Thoracic aorta (tissue), 2 donors: ENCODE measurements at regions not wholly inside any gene's neighbourhood (a gene's known extent, or its start where the extent isn't known, plus 50 kb on each side); places are given as distances from the start of the nearest gene placed in this dataset.

ENCODE experiments used
- ATAC-seq: fragments of 150-250 bp; one replicate; pipeline ENCODE4 v1.8.0; 2017; ENCODE audit warnings: low read depth; ENCODE audit not compliant: insufficient number of reproducible peaks, low FRiP score
- DNase-seq: peaks from one replicate; pipeline ENCODE4 v3.0.0-alpha.2; 2020; ENCODE audit warnings: low spot score
- H3K27ac ChIP-seq, 2 donors: fragments of 200-600 bp; sonication (generic); 1 replicate in 1 of 2; 2 replicates in 1 of 2; pipeline ENCODE4 v1.5.1; 2016; ENCODE audit warnings: mild to moderate bottlenecking in 2 of 2, moderate library complexity in 2 of 2
- H3K27me3 ChIP-seq: fragments of 200-600 bp; sonication (generic); replicated peaks from 2 replicates; pipeline ENCODE4 v1.6.0; 2016; ENCODE audit warnings: mild to moderate bottlenecking; ENCODE audit not compliant: insufficient read depth
- H3K36me3 ChIP-seq: fragments of 200-600 bp; sonication (generic); one replicate; pipeline ENCODE4 v1.5.1; 2016
- H3K4me1 ChIP-seq, 2 donors: fragments of 200-600 bp; sonication (generic); 1 replicate in 1 of 2; 2 replicates in 1 of 2; pipeline versions ENCODE4 v1.5.1 to v1.6.0; 2016; ENCODE audit warnings: low read depth in 2 of 2, mild to moderate bottlenecking in 1 of 2; ENCODE audit not compliant: control insufficient read depth in 1 of 2
- H3K4me3 ChIP-seq: fragments of 200-600 bp; sonication (generic); 2 replicates; pipeline ENCODE4 v1.5.1; 2016; ENCODE audit warnings: mild to moderate bottlenecking
- H3K9me3 ChIP-seq: fragments of 200-600 bp; sonication (generic); 2 replicates; pipeline ENCODE4 v1.5.1; 2016
- CTCF ChIP-seq: fragments of 200-600 bp; sonication (generic); IDR thresholded peaks from one replicate; pipeline ENCODE4 v1.5.1; 2019; ENCODE audit warnings: antibody characterized with exemption

- no peaks in the 10 kb centered on the region for H3K9me3 ChIP-seq
- no peaks in the 10 kb centered on the region for H3K4me1 ChIP-seq
- no peak for DNase-seq
- no peaks in the 10 kb centered on the region for H3K27me3 ChIP-seq
- no peak for TF ChIP-seq CTCF
- no peak overlapping the region for H3K27ac ChIP-seq
- H3K36me3 ChIP-seq = no peaks in the 10 kb centered on the region
- no peak overlapping the region for H3K4me3 ChIP-seq
- no peak for ATAC-seq
Measured at GRCh38 chr5:165327631-165328030, 1822.2 kb downstream of the MAT2B start.

- H3K4me1 ChIP-seq = no peaks in the 10 kb centered on the region
- no peak for ATAC-seq
- no peak for TF ChIP-seq CTCF
Measured at GRCh38 chr5:165328846-165329245, 1823.4 kb downstream of the MAT2B start.

GRCh38 chr5:165333623-165334022 lies 1828.2 kb downstream of the MAT2B start:
- Histone ChIP-seq H3K27me3 (no peaks in the 10 kb centered on the region), H3K36me3 (no peaks in the 10 kb centered on the region), H3K27ac (no peak overlapping the region), H3K9me3 (no peaks in the 10 kb centered on the region), H3K4me3 (no peak overlapping the region), H3K4me1 (no peaks in the 10 kb centered on the region)
- ATAC-seq (no peak), DNase-seq (no peak)
- no peak for TF ChIP-seq CTCF

More at GRCh38 chr5:165328846-165329245, 1823.4 kb downstream of the MAT2B start:
- Histone ChIP-seq H3K9me3 (no peaks in the 10 kb centered on the region), H3K27ac (no peak overlapping the region), H3K36me3 (no peaks in the 10 kb centered on the region), H3K27me3 (no peaks in the 10 kb centered on the region), H3K4me3 (no peak overlapping the region)
- DNase-seq = no peak

- Histone ChIP-seq H3K27ac (no peak overlapping the region), H3K27me3 (no peaks in the 10 kb centered on the region), H3K4me3 (no peak overlapping the region), H3K4me1 (no peaks in the 10 kb centered on the region), H3K36me3 (no peaks in the 10 kb centered on the region), H3K9me3 (no peaks in the 10 kb centered on the region)
- DNase-seq = no peak
- ATAC-seq = no peak
- no peak for TF ChIP-seq CTCF
Measured at GRCh38 chr5:165334201-165334600, 1828.8 kb downstream of the MAT2B start.

- Histone ChIP-seq H3K4me3 (no peak overlapping the region), H3K9me3 (no peaks in the 10 kb centered on the region), H3K36me3 (no peaks in the 10 kb centered on the region), H3K27ac (no peak overlapping the region), H3K27me3 (no peaks in the 10 kb centered on the region), H3K4me1 (no peaks in the 10 kb centered on the region)
- TF ChIP-seq CTCF = no peak
- ATAC-seq (no peak), DNase-seq (no peak)
Measured at GRCh38 chr5:165349735-165350134, 1844.3 kb downstream of the MAT2B start.
